A673 (cell line): ENCODE measurements at regions not wholly inside any gene's neighbourhood (a gene's known extent, or its start where the extent isn't known, plus 50 kb on each side); places are given as distances from the start of the nearest gene placed in this dataset.

Experiments used
- BruUV-seq: library from RNA; stranded (reverse); fragments of 400-500 nt; replicated peaks from 2 replicates; lab custom pipeline; 2021; lab: Mats Ljungman, UMichigan
- CTCF ChIA-PET: fragments of 300-600 bp; sonication (Branson Sonifier 250); formaldehyde crosslinking; loops from one replicate; lab custom pipeline; 2022; ENCODE audit warnings: antibody characterized with exemption; lab: Charles Lee
- POLR2A ChIA-PET: fragments of 300-600 bp; sonication (Branson Sonifier 250); formaldehyde crosslinking; loops from one replicate; lab custom pipeline; 2022; ENCODE audit warnings: antibody characterized with exemption; ENCODE audit not compliant: low non-redundant PET; lab: Charles Lee
- DNase-seq: peaks from one replicate; pipeline ENCODE4 v3.0.0-alpha.2; 2015; ENCODE audit warnings: low spot score
- H3K27ac ChIP-seq: fragments of 200-600 bp; sonication (generic); 2 replicates; pipeline ENCODE4 v1.5.1; 2016; ENCODE audit warnings: mixed run types, low read depth, mild to moderate bottlenecking, mixed read lengths, antibody characterized with exemption, low read length; ENCODE audit not compliant: poor library complexity, severe bottlenecking
- H3K27me3 ChIP-seq: fragments of 200-600 bp; sonication (generic); replicated peaks from 2 replicates; pipeline ENCODE4 v1.6.1; 2017; ENCODE audit warnings: mixed run types, low read depth, mild to moderate bottlenecking, mixed read lengths, antibody characterized with exemption, low read length; ENCODE audit not compliant: insufficient read depth, poor library complexity
- H3K36me3 ChIP-seq: fragments of 200-600 bp; sonication (generic); 2 replicates; pipeline ENCODE4 v1.6.1; 2016; ENCODE audit warnings: mixed run types, mild to moderate bottlenecking, mixed read lengths, antibody characterized with exemption, low read length; ENCODE audit not compliant: insufficient read depth, poor library complexity, severe bottlenecking
- H3K4me1 ChIP-seq: fragments of 200-600 bp; sonication (generic); 2 replicates; pipeline ENCODE4 v1.6.1; 2017; ENCODE audit warnings: mixed run types, mild to moderate bottlenecking, mixed read lengths, antibody characterized with exemption, low read length; ENCODE audit not compliant: insufficient read depth, poor library complexity, severe bottlenecking
- H3K4me3 ChIP-seq: fragments of 200-600 bp; sonication (generic); 2 replicates; pipeline ENCODE4 v1.5.1; 2016; ENCODE audit warnings: low read depth, mixed run types, mild to moderate bottlenecking, mixed read lengths, low read length; ENCODE audit not compliant: poor library complexity, severe bottlenecking
- H3K9me3 ChIP-seq: fragments of 200-600 bp; sonication (generic); 2 replicates; pipeline ENCODE4 v1.6.1; 2016; ENCODE audit warnings: mixed run types, low read depth, mild to moderate bottlenecking, mixed read lengths, antibody characterized with exemption, low read length; ENCODE audit not compliant: poor library complexity, severe bottlenecking
- CTCF ChIP-seq: fragments of 300-800, 200-600 bp; sonication (generic); conservative IDR thresholded peaks from 2 replicates; pipeline ENCODE4 v1.5.1; 2017; ENCODE audit warnings: low read depth, mild to moderate bottlenecking, antibody characterized with exemption, low read length, moderate library complexity, mixed read lengths
- EZH2 ChIP-seq: fragments of 200-600 bp; sonication (generic); IDR thresholded peaks from 2 replicates; pipeline ENCODE4 v1.6.1; 2017; ENCODE audit warnings: borderline replicate concordance, low read depth, mild to moderate bottlenecking, mixed read lengths, antibody characterized with exemption, low read length; ENCODE audit not compliant: poor library complexity, severe bottlenecking
- intact Hi-C: fragments of 100-400 bp; cut with micrococcal nuclease; formaldehyde crosslinking; loops from one replicate; pipeline ENCODE4 v1.10.0; 2022; ENCODE audit not compliant: unreplicated experiment

- H3K27me3 ChIP-seq, result no peaks in the 10 kb centered on the region
- TF ChIP-seq EZH2, result no peak
- TF ChIP-seq CTCF, result no peak
- no peaks in the 10 kb centered on the region for H3K9me3 ChIP-seq
- intact Hi-C loops, result no loop called here
- no peaks in the 10 kb centered on the region for H3K4me1 ChIP-seq
- no peak for DNase-seq
- H3K36me3 ChIP-seq, result no peaks in the 10 kb centered on the region
- ChIA-PET CTCF (no interaction called here), POLR2A (no interaction called here)
- no peak overlapping the region for H3K4me3 ChIP-seq
- no TSS peak for BruUV-seq
- no peak overlapping the region for H3K27ac ChIP-seq
These were observed 510.7 kb upstream of the SLITRK6 start for GRCh38 chr13:86309881-86310280.

- no peak overlapping the region for H3K4me3 ChIP-seq
- no peaks in the 10 kb centered on the region for H3K36me3 ChIP-seq
- no peak overlapping the region for H3K27ac ChIP-seq
- TF ChIP-seq EZH2 (no peak), CTCF (no peak)
- ChIA-PET CTCF (no interaction called here), POLR2A (no interaction called here)
- no peak for DNase-seq
- intact Hi-C loops, result no loop called here
- no peaks in the 10 kb centered on the region for H3K9me3 ChIP-seq
- no peaks in the 10 kb centered on the region for H3K4me1 ChIP-seq
- no TSS peak for BruUV-seq
- H3K27me3 ChIP-seq, result no peaks in the 10 kb centered on the region
These were observed 514.2 kb upstream of the SLITRK6 start for GRCh38 chr13:86313421-86313820.

GRCh38 chr13:86318450-86318849 is 519.2 kb upstream of the SLITRK6 start:
- CTCF ChIA-PET, result interaction anchor here (0.6 kb wide), 1 partner anchor 375 kb away, joined by 3 read pairs; no protein-coding TSS in a partner anchor
- H3K4me3 ChIP-seq, result no peak overlapping the region
- no peaks in the 10 kb centered on the region for H3K36me3 ChIP-seq
- TF ChIP-seq EZH2, result no peak
- TF ChIP-seq CTCF, result no peak
- POLR2A ChIA-PET, result no interaction called here
- no peaks in the 10 kb centered on the region for H3K9me3 ChIP-seq
- H3K4me1 ChIP-seq, result no peaks in the 10 kb centered on the region
- DNase-seq, result no peak
- H3K27ac ChIP-seq, result no peak overlapping the region
- H3K27me3 ChIP-seq, result no peaks in the 10 kb centered on the region
- intact Hi-C loops, result no loop called here
- no TSS peak for BruUV-seq
